SJSA1 (cell line): ENCODE measurements at regions not wholly inside any gene's neighbourhood (a gene's known extent, or its start where the extent isn't known, plus 50 kb on each side); places are given as distances from the start of the nearest gene placed in this dataset.

Source experiments
- DNase-seq, 2 experiments: peaks; one replicate each; pipeline ENCODE4 v3.0.0-alpha.2; 2015 to 2020; ENCODE audit warnings: low spot score in 2 of 2, low read depth in 1 of 2
- H3K27ac ChIP-seq: fragments of 250-450 bp; sonication (Bioruptor Pico); 2 replicates; pipeline ENCODE4 v1.5.1; 2020; ENCODE audit warnings: mild to moderate bottlenecking, moderate library complexity
- H3K27me3 ChIP-seq: fragments of 250-450 bp; sonication (Bioruptor Pico); replicated peaks from 2 replicates; pipeline ENCODE4 v1.5.1; 2020; ENCODE audit warnings: mild to moderate bottlenecking, moderate library complexity
- H3K36me3 ChIP-seq: fragments of 250-450 bp; sonication (Bioruptor Pico); 2 replicates; pipeline ENCODE4 v1.5.1; 2020; ENCODE audit warnings: mild to moderate bottlenecking
- H3K4me1 ChIP-seq: fragments of 250-450 bp; sonication (Bioruptor Pico); replicated peaks from 2 replicates; pipeline ENCODE4 v1.6.1; 2021; ENCODE audit warnings: mild to moderate bottlenecking
- H3K4me3 ChIP-seq: fragments of 250-450 bp; sonication (Bioruptor Pico); 2 replicates; pipeline ENCODE4 v1.5.1; 2020; ENCODE audit warnings: mild to moderate bottlenecking
- H3K9me3 ChIP-seq: fragments of 250-450 bp; sonication (Bioruptor Pico); replicated peaks from 2 replicates; pipeline ENCODE4 v1.5.1; 2020; ENCODE audit warnings: mild to moderate bottlenecking

- no peaks in the 10 kb centered on the region; the same call in 1 of the 2 replicates for H3K27me3 ChIP-seq
- no peak overlapping the region for H3K27ac ChIP-seq
- no peak for DNase-seq
Measured at GRCh38 chr2:156903335-156903734, 354.2 kb upstream of the GALNT5 start.

GRCh38 chr2:156907806-156908205 lies 349.7 kb upstream of the GALNT5 start:
- Histone ChIP-seq H3K36me3 (no peaks in the 10 kb centered on the region), H3K4me3 (no peak overlapping the region), H3K27me3 (no peaks in the 10 kb centered on the region; the same call in 1 of the 2 replicates), H3K27ac (no peak overlapping the region), H3K9me3 (no peaks in the 10 kb centered on the region), H3K4me1 (peaks cover 3% of the 10 kb centered on the region; the same call in 1 of the 2 replicates)
- no peak for DNase-seq

More at GRCh38 chr2:156903335-156903734, 354.2 kb upstream of the GALNT5 start:
- H3K4me1 ChIP-seq, result no peaks in the 10 kb centered on the region
- H3K9me3 ChIP-seq, result no peaks in the 10 kb centered on the region
- no peak overlapping the region for H3K4me3 ChIP-seq
- no peaks in the 10 kb centered on the region for H3K36me3 ChIP-seq

- H3K27me3 ChIP-seq, result no peaks in the 10 kb centered on the region; the same call in 1 of the 2 replicates
- H3K36me3 ChIP-seq, result no peaks in the 10 kb centered on the region
- no peak overlapping the region for H3K4me3 ChIP-seq
- peak in 1 of 2 experiments; percentile 35 for DNase-seq
- no peaks in the 10 kb centered on the region for H3K9me3 ChIP-seq
- H3K27ac ChIP-seq, result no peak overlapping the region
- H3K4me1 ChIP-seq, result peaks cover 3% of the 10 kb centered on the region; the same call in 1 of the 2 replicates
Measured at GRCh38 chr2:156908825-156909224, 348.7 kb upstream of the GALNT5 start.

DNA sequence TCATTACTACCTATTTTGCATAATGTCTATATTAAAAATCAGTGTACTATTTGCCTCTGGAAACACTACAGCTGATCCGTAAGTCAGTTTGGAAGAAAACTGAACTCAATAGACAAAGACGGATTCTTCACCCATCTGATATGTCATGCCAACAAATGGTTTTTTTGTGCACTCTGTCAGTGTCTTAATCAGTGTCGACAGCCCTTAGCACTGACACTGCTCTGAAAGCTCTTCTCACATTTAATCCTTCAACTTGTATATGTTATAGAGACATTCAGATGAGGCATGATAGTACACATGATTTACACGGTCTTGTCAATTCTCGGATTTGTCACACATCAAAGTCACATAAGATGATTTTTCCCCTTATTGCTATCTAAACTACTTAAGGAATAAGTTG lies 347.5 kb upstream of the GALNT5 start:
- DNase-seq, result no peak
- Histone ChIP-seq H3K4me3 (no peak overlapping the region), H3K27me3 (no peaks in the 10 kb centered on the region; the same call in 1 of the 2 replicates), H3K36me3 (no peaks in the 10 kb centered on the region), H3K4me1 (peaks cover 3% of the 10 kb centered on the region; the same call in 1 of the 2 replicates), H3K27ac (no peak overlapping the region), H3K9me3 (no peaks in the 10 kb centered on the region)

DNA sequence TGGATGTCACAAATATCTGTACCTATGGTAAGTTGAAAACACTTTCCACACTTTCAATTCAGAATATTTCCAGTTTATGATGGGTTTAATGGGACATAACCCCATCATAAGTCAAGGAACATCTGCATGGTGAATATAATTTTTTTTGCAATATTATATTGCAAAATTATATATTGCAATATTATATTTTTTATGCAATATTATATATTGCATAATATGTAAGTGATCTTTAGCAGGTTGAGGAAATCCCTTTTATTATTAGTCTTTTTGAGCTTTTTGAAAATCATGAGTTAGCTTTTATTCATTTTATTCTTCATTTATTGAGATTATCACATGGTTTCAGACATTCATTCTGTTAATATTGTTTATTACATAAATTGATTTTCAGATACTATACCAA lies 342.2 kb upstream of the GALNT5 start:
- no peak for DNase-seq
- H3K27me3 ChIP-seq, result no peaks in the 10 kb centered on the region
- no peak overlapping the region for H3K4me3 ChIP-seq
- no peaks in the 10 kb centered on the region for H3K4me1 ChIP-seq
- H3K27ac ChIP-seq, result no peak overlapping the region
- H3K9me3 ChIP-seq, result no peaks in the 10 kb centered on the region
- no peaks in the 10 kb centered on the region for H3K36me3 ChIP-seq

DNA sequence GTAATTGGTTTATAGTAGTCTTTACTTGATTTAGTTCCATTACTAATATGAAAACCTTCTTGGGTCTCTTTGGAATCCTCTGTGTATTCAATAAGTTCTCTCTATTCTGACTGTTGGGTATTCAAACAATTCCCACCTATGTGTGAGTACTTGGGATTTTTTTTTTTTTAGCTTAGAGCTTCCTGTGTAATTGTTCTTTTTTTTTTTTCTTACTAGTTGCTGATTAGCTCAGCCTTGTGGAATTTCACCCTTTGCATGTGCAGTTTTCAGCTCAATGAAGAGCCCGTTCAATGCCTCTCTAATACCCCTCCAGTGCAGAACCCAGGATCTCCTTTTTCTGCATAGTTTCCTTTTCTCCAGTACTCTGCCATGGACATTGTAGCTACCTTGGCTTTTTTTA lies 339.1 kb upstream of the GALNT5 start:
- no peaks in the 10 kb centered on the region for H3K9me3 ChIP-seq
- 0 out of 2 replicates have a peak overlapping the region, but pooled peaks have one; percentile 11 for H3K27ac ChIP-seq
- H3K4me1 ChIP-seq, result no peaks in the 10 kb centered on the region
- DNase-seq, result peak in 1 of 2 experiments; percentile 15
- H3K4me3 ChIP-seq, result no peak overlapping the region
- H3K36me3 ChIP-seq, result no peaks in the 10 kb centered on the region
- H3K27me3 ChIP-seq, result no peaks in the 10 kb centered on the region

DNA sequence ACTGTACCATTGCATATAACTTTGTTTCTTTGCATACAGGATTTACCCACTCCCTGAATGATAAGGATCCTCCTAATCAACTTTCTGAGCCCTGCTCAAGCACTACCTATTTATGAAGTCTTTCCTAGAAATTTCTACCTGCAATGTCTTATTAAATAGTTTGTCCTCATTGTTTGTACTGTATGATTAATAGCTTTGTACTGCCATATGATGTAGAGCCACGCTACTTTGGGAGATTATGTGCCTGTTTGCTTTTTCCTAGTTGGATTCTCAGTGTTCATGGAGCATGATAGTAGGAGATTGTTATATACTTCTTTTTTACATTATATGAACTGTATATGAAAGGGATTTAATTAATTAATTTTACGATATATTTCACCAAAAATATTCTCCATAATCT lies 327.1 kb upstream of the GALNT5 start:
- H3K27ac ChIP-seq, result no peak overlapping the region
- H3K36me3 ChIP-seq, result no peaks in the 10 kb centered on the region

DNA sequence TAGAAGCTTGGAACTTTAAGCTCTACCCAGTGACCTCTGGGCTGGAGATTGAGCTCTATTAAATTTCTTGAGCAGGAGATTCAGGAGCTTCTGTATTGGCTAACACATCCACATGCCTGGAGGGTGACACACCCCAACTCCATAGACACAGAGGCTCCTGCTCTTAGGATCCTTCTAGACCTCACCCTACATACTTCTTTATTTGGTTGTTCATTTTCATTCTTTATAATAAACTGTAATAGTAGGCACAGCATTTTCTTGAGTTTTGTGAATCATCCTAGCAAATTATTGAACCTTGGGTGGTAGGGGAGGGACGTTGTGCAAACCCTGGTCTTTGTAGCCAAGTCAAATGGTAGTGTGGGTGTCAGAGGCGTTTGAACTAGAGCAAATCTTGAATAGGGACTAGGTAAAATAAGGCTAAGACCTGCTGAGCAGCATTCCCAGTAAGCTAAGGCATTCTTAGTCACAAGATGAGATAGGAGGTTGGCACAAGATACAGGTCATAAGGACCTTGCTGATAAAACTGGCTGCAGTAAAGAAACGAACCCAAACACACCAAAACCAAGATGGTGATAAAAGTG lies 323.8 kb upstream of the GALNT5 start:
- no peaks in the 10 kb centered on the region for H3K36me3 ChIP-seq
- DNase-seq, result no peak
- no peaks in the 10 kb centered on the region for H3K4me1 ChIP-seq
- H3K4me3 ChIP-seq, result no peak overlapping the region
- no peaks in the 10 kb centered on the region for H3K9me3 ChIP-seq
- H3K27ac ChIP-seq, result no peak overlapping the region
- no peaks in the 10 kb centered on the region for H3K27me3 ChIP-seq

More for the DNA sequence above, 327.1 kb upstream of the GALNT5 start:
- H3K27me3 ChIP-seq, result no peaks in the 10 kb centered on the region
- no peak overlapping the region for H3K4me3 ChIP-seq
- H3K9me3 ChIP-seq, result no peaks in the 10 kb centered on the region
- H3K4me1 ChIP-seq, result no peaks in the 10 kb centered on the region
- DNase-seq, result no peak

DNA sequence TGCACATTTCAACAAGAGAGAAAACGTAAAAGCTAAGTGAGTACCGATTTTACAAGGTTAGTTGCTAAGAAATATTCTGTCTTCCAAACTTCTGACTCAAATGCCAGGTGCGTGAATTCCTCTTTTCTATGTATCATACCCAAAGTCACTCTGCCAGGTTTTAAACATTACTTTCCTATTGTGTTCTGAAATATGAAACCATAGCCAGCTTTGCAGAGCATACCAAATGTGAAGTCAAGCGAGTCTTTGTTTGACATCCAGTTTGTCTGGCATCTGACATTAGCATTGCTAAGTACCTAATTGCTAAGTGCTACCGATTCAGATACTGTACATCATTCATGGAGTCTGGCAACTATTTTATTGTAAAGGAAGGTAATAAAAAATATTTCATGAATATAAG lies 321.9 kb upstream of the GALNT5 start:
- no peak for DNase-seq

GRCh38 chr2:156937430-156937829 lies 320.1 kb upstream of the GALNT5 start:
- H3K9me3 ChIP-seq, result no peaks in the 10 kb centered on the region
- no peaks in the 10 kb centered on the region for H3K27me3 ChIP-seq
- DNase-seq, result no peak
- H3K36me3 ChIP-seq, result no peaks in the 10 kb centered on the region
- H3K4me1 ChIP-seq, result no peaks in the 10 kb centered on the region
- no peak overlapping the region for H3K27ac ChIP-seq
- no peak overlapping the region for H3K4me3 ChIP-seq

More for the DNA sequence above, 321.9 kb upstream of the GALNT5 start:
- no peaks in the 10 kb centered on the region for H3K4me1 ChIP-seq
- H3K36me3 ChIP-seq, result no peaks in the 10 kb centered on the region
- no peak overlapping the region for H3K4me3 ChIP-seq
- H3K27me3 ChIP-seq, result no peaks in the 10 kb centered on the region
- no peaks in the 10 kb centered on the region for H3K9me3 ChIP-seq
- H3K27ac ChIP-seq, result no peak overlapping the region

GRCh38 chr2:156944871-156945270 lies 312.6 kb upstream of the GALNT5 start:
- no peaks in the 10 kb centered on the region for H3K4me1 ChIP-seq
- DNase-seq, result no peak
- H3K27me3 ChIP-seq, result no peaks in the 10 kb centered on the region; the same call in 1 of the 2 replicates
- no peak overlapping the region for H3K27ac ChIP-seq
- H3K4me3 ChIP-seq, result no peak overlapping the region
- H3K9me3 ChIP-seq, result no peaks in the 10 kb centered on the region
- no peaks in the 10 kb centered on the region for H3K36me3 ChIP-seq

GRCh38 chr2:156947261-156947660 lies 310.2 kb upstream of the GALNT5 start:
- Histone ChIP-seq H3K36me3 (no peaks in the 10 kb centered on the region), H3K27ac (no peak overlapping the region), H3K27me3 (no peaks in the 10 kb centered on the region; the same call in 1 of the 2 replicates), H3K9me3 (no peaks in the 10 kb centered on the region), H3K4me1 (no peaks in the 10 kb centered on the region), H3K4me3 (no peak overlapping the region)
- no peak for DNase-seq

DNA sequence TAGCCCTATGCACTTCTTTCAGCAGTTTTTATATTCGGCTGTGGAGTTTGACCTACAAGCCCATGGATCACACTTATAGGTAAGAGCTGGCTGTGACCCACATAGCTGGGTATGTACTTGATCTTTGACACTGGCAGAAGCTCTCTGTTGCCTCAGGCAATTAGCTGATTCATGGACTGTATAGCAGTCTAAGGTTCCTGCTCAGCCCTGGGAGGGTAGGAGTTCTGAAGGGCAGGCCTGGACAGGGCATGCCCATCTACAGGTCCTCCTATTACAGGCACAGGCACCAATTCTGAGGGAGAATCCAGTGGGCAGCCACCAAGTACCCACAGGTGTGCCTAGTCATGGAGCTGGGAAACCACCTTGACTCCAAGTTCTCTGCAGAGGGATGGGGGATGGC lies 301.8 kb upstream of the GALNT5 start:
- Histone ChIP-seq H3K9me3 (no peaks in the 10 kb centered on the region), H3K4me1 (no peaks in the 10 kb centered on the region), H3K36me3 (no peaks in the 10 kb centered on the region), H3K4me3 (no peak overlapping the region), H3K27ac (no peak overlapping the region), H3K27me3 (no peaks in the 10 kb centered on the region)
- no peak for DNase-seq

- H3K27ac ChIP-seq, result no peak overlapping the region
Measured at GRCh38 chr2:156956161-156956560, 301.3 kb upstream of the GALNT5 start.

DNA sequence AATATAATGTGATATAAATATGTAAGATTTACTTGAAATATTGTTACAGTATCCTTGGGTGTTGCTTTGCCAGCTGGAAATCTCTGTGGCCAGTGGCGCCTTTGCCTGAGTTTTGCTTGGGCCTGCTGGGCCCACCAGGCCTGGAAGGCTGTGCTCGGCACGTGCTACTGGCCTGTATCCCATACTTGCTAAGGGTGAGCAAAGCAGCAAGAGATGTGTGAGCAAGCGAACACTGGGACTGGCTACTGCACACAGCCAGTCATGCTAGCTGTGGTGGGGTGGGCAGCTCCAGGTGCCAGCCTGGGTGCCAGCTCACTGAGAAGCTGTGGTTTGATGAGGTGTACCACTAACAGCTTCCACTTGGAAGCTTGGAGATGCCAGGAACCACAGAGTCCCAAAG lies 299.1 kb upstream of the GALNT5 start:
- H3K4me3 ChIP-seq, result no peak overlapping the region
- DNase-seq, result no peak
- H3K27ac ChIP-seq, result no peak overlapping the region
- no peaks in the 10 kb centered on the region for H3K9me3 ChIP-seq
- no peaks in the 10 kb centered on the region for H3K27me3 ChIP-seq
- H3K36me3 ChIP-seq, result no peaks in the 10 kb centered on the region
- no peaks in the 10 kb centered on the region for H3K4me1 ChIP-seq

More at GRCh38 chr2:156956161-156956560, 301.3 kb upstream of the GALNT5 start:
- no peaks in the 10 kb centered on the region for H3K4me1 ChIP-seq
- H3K36me3 ChIP-seq, result no peaks in the 10 kb centered on the region
- DNase-seq, result no peak
- H3K27me3 ChIP-seq, result no peaks in the 10 kb centered on the region
- no peak overlapping the region for H3K4me3 ChIP-seq
- no peaks in the 10 kb centered on the region for H3K9me3 ChIP-seq
